HG03025 (cell line): ENCODE measurements at regions not wholly inside any gene's neighbourhood (a gene's known extent, or its start where the extent isn't known, plus 50 kb on each side); places are given as distances from the start of the nearest gene placed in this dataset.
"Not testable (repeated sequence)": the region's sequence is repeated elsewhere in the genome, so short reads cannot be mapped to it uniquely, and the experiment has no call there.

Source experiments
- ATAC-seq: cut with Tn5 transposase; IDR thresholded peaks from one replicate; pipeline ENCODE4 v1.9.1; 2021; ENCODE audit warnings: mild to moderate bottlenecking, moderate library complexity; ENCODE audit not compliant: unreplicated experiment, low FRiP score

DNA sequence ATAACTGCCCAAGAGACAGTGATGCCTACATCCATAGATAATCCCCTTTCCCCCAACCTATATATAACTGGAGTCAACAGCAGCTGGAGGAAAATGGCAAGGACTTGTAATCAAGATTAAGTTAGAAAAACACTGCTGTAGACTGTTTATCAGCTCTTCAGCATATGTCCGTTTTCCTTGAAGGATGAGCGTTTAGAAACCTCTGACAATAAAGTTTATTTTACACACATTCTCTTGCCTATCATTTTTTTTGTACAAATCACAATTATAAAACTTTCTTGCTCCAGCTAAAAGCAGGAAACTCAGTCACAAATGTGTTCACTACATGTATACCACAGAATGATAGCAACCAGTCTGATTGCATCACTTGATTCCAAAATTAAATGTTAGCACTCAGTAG lies 50.8 kb downstream of the PPIAL4G start:
- ATAC-seq: not testable (repeated sequence)

DNA sequence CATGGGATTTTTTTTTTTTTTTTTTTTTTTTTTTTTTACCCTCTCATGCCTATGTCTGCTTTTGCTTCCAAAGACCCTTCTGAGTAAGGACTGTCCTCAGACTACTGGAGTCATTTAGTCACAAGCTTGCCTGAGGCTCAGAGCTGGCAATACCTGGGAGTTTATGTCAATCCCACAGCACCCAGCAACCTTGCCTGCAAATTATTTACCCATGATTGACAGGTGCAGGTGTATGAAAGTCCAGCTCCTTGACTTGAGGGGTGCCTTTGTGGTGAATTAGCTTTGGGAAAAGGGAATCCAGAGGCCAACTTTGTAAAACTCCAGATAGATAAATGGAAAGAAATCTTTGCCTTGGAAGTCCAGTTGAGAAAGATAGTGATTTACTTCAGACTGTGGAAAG lies 53.2 kb downstream of the PPIAL4G start:
- ATAC-seq: not testable (repeated sequence)

DNA sequence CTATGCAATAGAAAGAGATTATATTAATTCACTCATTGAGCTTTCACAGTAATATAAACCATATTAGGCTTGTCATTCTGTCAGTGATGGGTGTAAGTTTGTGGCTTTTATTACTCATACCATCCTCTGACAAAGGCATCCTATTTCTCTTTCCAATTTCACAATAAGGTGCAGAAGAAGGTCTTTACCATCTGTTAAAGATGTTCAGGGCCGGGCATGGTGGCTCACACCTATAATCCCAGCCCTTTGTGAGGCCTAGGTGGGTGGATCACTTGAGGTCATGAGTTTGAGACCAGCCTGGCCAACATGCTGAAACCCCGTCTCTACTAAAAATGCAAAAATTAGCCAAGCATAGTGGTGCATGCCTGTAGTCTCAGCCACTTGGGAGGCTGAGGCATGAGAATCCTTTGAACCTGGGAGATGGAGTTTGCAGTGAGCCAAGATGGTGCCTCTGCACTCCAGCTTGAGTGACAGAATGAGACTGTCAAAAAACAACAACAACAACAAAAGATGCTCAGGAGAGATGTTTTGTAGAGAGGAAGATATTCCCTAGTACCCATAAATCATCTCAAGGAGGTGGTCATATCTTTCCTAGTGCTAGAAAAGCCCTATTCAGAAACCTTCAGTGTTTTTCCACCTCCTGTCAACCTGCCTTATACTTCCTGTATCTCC lies 56.0 kb downstream of the PPIAL4G start:
- ATAC-seq: not testable (repeated sequence)

DNA sequence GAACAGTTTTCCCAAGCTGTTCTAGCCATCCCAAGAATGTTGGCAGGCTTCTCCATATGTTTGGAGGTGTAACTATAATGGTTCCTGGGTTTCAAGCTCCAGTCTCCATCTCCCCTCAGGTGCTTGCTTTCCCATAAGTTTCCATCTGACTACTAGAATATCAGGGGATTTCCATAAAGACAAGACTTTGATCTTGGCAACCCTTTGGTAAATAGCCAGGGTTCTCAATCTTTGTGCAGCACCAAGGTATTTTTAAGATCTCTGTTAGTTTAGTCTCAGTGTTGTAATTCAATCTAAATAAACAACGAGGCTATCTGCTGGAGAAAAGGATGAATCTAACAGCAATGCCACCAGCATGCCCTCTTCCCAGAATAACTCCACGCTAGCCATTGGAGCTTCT lies 56.7 kb downstream of the PPIAL4G start:
- ATAC-seq: not testable (repeated sequence)

DNA sequence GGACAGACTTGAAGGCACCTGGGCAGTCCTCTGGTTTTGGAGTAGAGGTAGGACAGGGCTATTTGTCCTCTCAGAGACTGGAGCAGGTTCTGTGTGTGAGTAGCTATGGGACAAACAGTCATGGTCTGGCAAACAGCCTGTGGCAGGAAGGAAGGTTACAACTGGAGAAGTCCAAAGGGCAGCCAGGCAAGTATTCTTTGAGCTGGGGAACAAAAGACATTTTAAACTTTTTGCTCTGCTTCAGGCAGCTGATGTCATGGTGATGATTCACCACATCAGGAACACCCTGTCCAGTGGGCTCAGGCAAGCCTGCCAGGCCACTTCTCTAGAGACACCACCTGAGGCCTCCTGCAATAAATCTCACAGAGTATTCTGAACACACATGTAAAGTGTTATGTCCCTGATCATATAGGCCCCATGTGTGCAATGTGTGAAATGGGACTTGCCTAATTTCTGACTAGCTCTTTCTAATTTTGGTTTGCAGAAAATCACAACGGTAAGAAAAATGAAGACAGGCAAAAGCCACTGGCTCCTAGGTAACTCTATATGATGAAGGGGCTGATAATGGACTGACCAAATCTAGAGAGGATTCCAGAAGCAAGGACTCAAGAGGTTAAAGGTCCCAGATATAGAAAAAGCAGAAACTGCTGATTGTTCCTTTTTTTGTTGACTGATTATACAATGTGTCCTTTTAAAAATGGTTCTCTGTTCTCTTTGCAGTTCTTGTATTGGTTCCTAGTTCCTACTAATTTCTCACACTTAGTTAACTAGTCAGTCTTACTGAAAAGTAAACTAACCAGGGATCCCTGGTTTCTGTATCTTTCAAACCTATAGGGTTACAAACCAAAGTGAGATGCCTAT lies 58.7 kb downstream of the PPIAL4G start:
- not testable (repeated sequence) for ATAC-seq

DNA sequence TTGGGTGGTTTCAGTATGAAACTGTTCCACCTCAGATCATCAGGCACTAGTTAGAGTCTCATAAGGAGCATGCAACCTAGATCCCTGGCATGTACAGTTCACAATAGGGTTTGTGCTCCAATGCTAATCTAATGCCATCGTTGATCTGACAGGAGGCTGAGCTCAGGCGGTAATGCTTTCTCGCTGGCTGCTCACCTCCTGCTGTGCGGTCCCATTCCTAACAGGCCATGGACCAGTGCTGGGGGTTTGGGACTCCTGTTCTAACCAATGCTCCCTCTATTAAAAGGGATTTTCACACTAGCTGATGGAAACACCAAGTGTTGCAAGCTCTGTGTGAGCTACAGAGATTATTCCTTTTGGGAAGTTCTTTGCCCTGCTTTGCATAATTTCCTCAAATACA lies 60.2 kb downstream of the PPIAL4G start:
- ATAC-seq: not testable (repeated sequence)

DNA sequence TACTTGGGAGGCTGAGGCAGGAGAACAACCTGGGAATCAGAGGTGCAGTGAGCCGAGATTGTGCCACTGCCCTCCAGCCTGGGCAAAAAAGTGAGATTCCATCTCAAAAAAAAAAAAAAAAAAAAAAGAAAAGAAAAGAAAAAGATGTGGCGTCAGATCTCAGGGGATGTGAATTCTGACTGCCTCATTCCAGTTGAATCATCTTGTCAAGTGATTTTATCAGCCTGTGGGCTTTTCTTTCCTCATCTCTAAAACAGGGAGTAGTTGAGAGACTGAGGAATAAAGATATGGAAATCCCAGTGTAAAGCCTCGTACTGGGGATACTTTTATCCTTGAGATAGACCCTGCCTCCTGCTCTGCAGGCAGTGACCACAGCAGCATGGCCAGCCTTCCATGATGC lies 65.9 kb downstream of the PPIAL4G start:
- ATAC-seq: not testable (repeated sequence)

DNA sequence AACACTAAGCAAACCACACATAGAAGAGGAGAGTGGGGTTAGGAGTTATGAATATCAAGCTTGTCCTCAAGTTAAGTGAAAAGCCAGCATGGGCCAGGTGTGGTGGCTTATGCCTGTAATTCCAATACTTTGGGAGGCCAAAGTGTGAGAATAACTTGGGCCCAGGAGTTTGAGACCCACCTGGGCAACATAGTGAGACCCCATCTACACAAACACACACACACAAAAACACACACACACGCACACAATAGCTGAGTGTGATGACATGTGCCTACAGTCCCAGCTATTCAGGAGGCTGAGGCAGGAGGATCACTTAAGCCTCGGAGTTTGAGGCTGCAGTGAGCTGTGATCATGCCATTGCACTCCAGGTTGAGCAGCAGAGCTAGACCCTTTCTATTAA lies 69.7 kb downstream of the PPIAL4G start:
- not testable (repeated sequence) for ATAC-seq

DNA sequence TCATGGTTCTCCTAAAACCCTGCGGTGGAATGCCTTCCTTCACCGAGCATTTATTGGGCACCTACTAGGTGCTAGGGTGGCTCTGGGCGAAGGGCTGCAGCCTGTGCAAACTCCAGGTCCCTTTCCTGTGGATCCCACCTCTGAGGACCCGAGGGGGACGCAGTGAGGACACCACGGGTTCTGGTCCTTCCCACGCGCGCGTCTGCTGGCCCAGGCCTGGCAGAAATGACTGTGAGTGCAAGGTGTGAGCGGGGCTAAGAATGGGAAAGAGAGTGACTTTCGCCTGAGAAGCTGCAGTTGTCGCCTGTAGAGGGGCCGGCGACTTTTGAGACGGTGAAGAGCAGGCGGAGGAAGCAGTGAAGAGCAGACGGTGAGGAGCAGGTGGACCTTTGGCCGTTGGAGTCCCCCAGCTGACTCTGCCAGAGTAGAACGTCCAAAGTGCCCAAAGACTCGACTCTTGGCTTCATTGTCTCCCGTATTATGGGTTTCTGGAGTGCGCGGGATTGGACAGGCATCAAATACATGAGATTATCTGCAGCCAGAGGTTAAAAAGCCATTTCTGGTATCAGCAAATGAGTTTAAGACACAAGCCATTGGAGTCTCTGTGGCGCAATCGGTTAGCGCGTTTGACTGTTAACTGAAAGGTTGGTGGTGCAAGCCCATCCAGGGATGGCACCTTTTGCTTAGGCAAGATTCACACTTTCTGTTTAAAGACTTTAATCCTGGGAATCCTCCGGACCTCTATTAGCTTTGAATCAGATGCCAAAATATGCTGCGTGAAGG lies 78.1 kb downstream of the PPIAL4G start:
- not testable (repeated sequence) for ATAC-seq

DNA sequence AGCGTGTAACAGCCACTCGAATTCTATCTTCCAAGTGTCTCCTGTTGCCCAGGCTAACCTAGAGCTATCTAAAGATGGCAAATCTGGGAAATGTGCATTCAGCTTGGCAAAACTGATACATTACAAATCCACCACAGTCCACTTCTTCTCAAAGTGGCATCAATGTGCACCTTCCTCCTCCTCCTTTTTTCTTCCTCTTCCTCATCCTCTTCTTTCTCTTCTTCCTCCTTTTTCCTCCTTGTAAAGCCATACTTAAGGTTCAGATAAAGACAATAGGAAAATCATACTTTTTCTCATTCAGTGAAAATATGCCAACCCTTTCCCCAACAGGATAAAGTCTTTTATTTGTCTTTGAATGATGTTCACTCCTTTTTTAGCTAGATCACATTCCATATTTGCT lies 79.2 kb downstream of the PPIAL4G start:
- ATAC-seq: not testable (repeated sequence)

DNA sequence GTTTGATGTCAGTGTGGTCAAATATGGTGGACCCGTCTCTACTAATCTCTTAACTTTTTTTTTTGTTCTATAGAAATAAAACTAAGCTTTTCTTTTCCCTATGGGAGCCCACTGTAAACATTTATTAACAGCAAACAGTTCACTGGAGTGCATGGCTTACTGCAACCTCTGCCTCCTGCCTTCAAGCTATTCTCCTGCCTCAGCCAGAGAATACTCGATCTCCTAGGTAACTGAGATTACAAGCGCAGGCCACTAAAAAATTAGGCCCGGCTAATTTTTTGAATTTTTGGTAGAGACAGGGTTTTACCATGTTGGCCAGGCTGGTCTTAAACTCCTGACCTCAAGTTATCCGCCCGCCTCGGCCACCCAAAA lies 80.0 kb downstream of the PPIAL4G start:
- not testable (repeated sequence) for ATAC-seq

DNA sequence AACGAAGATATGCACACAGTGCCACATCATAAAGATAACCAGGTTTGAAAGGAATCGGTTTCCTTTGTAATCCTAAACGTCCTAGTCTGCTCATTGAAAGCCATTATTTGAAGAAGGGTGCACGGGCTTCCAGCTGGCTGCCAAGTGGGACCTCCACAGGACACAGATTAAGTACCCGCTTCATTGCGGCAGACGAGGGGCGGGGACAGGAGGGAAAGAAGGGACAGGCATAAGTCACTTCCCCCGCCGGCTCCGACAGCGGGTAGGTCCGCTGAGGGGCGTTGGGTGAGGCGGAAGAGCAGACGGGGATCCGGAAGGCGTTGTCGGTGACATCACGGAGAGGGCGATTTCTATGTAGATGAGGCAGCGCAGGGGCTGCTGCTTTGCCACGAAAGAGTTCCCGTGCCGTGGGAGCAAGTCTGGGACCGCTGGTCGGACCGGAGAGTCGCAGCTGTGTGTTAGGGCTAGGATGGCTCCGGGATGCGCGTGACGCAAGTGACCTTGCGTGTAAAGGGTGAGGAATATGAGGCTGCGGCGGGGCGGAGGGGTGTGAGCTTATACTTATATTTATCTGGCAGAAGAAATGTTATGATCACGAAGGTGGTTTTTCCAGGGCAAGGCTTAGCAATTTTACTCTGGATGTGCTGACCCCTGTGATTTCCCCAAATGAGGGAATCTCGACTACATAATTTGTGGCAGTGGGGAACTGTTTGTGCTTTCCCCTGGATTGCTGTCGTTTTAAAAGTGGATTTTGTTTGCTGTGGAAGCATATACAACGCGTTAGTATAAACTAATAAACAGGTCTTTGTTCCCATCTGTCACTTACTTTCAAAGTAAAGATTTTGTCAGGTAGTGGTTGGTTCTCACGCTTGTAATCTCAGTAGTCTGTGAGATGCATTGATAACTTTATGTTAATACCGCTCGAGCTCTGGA lies 80.7 kb downstream of the PPIAL4G start:
- peak; percentile 79 for ATAC-seq

DNA sequence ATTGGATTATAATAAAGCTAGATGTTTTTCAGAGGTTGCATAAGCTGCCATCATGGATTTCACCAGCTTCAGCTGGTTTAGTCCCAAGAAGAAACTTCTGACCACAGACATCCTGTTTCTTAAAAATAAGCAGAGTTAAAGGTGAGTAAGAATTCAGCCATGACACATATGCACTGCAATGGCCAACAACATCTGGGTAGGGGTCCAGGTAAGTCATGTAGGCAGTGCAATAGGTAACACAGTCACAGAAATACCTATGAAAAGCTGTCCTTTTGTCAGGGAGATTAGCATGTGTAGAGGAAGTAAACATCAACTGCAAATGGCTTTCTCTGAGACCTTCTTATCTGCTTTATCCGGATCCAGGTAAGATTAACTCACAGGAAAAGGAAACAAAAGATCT lies 85.6 kb downstream of the PPIAL4G start:
- not testable (repeated sequence) for ATAC-seq

DNA sequence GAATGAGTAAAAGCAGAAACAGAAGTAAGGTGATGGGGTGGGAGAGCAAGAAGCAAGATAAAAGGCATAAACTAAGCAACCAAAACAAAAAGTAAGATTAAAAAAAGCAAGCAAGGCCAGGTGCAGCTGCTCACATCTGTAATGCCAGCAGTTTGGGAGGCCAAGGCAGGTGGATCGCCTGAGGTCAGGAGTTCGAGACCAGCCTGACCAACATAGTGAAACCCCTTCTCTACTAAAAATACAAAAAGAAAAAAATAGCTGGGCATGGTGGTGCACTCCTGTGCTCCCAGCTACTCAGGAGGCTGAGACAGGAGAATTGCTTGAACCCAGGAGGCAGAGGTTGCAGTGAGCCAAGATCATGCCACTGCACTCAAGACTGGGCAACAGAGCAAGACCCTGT lies 90.6 kb downstream of the PPIAL4G start:
- ATAC-seq: not testable (repeated sequence)

DNA sequence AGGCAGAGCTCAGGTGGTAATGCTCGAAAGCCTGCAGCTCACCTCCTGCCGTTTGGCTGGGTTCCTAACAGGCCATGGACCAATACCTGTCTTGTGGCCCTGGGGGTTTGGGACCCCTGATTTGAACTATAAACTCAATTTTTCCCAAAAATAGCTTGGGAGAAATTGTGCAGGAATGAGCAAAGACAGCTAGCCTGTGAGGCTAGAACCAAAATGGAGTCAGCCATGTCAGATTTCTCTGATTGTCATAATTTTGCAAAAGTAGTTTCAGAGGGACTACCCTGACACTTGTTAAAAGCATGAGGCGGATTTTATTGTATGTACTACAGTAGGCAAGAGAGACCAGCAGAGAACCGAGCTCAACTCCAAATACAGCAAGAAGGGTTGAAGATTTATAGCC lies 91.8 kb downstream of the PPIAL4G start:
- not testable (repeated sequence) for ATAC-seq

DNA sequence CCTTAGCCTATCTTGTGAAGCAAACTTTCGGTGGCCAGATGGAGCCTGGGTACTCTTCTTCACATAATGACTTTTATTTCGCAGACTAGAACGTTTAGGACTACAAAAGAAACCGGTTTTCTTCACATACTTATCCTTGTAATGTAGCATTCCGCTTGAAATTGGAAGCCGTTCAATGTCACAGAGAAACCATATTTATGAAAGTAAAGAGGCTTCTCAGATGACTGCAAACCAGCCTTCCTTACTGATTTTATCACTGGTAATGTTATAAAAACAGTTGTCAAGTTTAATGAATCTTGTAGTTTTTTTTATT lies 94.1 kb downstream of the PPIAL4G start:
- no peak for ATAC-seq

DNA sequence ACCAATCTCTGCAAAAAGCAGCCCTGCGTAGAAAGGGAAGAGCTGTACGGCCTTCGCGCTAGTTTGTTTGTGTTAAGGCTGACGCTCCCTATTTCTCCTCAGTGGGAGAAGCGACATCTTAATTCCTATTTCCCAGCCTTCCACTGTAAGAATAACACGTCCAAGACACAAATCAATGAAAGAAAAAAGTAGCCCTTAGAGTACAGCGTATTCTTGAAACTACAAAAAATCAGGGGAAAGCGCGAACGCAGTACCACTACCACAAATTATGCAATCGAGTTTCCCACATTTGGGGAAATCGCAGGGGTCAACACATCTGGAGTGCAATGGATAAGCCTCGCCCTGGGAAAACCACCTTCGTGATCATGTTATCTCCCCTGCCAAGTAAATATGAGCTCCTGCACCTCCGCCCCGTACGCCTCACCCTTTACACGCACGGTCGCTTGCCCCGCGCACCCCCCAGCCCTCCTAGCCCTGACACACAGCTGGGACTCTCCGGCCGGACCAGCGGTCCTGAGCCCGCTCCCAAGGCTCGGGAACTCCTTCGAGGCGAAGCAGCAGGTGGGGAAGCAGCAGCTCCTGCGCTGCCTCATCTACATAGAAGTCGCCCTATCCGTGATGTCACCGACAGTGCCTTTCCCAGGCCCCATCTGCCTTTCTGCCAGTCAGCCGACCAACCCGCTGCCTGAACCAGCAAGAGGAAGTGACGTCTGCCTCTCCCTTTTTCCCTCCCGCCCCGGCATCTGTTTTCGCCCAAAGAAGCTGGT lies 94.7 kb downstream of the PPIAL4G start:
- ATAC-seq: no peak

DNA sequence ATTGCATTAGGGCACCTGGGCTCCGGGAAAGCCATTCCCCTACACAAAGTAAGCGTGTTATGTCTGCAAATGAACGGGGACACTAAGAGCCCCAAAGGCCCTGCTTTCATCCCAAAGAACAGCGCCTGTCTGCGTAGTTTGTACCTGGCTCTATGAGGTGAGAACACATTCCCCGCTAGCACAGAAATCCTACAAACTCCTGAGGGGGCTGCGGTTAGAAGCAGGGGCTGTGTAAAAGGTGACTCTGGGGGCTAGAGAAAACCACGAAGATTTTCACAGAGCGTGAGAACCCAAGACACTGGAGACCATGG lies 95.2 kb downstream of the PPIAL4G start:
- ATAC-seq: not testable (repeated sequence)

DNA sequence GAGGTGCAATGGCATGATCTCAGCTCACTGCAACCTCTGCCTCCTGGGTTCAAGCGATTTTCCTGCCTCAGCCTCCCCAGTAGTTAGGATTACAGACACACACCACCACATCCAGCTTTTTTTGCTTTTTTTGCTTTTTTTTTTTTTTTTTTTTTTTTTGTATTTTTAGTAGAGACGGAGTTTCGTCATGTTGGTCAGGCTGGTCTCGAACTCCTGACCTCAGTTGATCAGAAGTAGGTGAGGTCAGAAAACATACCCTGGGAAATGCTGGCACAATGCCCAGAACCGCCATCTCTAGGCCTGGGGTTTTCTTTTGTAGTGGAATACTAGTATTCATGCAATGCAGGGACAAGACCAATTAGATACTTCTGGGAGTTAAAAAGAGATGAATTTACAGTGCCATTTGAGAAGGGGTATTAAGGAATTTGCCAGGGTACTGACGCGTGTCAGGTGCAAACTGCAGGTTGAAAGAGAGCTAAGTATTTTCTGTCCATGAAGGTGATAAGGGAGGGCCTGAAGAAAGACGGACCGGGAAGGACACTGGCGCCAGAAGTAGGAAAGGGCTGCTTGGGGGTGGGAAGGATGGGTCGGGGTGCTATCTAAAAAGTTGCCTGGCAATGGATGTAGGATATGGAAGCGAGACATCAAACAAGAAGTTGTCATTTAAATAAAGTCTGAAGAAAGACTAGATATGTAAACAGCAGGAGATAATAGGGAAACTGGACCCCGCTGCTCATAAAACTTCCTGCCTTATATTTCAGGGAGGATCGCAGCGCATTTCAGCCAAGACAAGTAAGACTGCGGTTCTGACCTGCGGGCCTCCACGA lies 95.8 kb downstream of the PPIAL4G start:
- ATAC-seq: not testable (repeated sequence)
